ENCODE measurements at regions not wholly inside any gene's neighbourhood (a gene's known extent, or its start where the extent isn't known, plus 50 kb on each side); places are given as distances from the start of the nearest gene placed in this dataset.

GRCh38 chr3:88984256-88984655, 123.2 kb upstream of the EPHA3 start:
- H3K4me2 ChIP-seq (ENCODE audit: low read length) = no peak overlapping the region
- H2AFZ ChIP-seq (ENCODE audit: low read length) = no peak overlapping the region

GRCh38 chr3:88984832-88985231, 122.6 kb upstream of the EPHA3 start:
- Histone ChIP-seq H2AFZ (ENCODE audit: low read length) (no peak overlapping the region), H3K4me1 (ENCODE audit: insufficient read depth, low read length) (no peaks in the 10 kb centered on the region), H3K9me3 (ENCODE audit: low read length) (no peaks in the 10 kb centered on the region), H3K27me3 (ENCODE audit: low read length) (no peaks in the 10 kb centered on the region), H3F3A (ENCODE audit: low read length, unreplicated experiment) (no peaks in the 10 kb centered on the region), H3K36me3 (ENCODE audit: low read depth, low read length) (no peaks in the 10 kb centered on the region), H3K9me2 (replicated peaks; ENCODE audit: low read length) (no peaks in the 10 kb centered on the region), H3K79me2 (ENCODE audit: low read length) (no peaks in the 10 kb centered on the region), H3K9ac (ENCODE audit: low read length) (no peak overlapping the region), H3K4me3 (ENCODE audit: low read length) (no peak overlapping the region), H4K20me1 (ENCODE audit: low read length) (no peaks in the 10 kb centered on the region), H3K4me2 (ENCODE audit: low read length) (no peak overlapping the region), H3K27ac (ENCODE audit: low read length) (no peak overlapping the region)
- TF ChIP-seq EZH2phosphoT487 (IDR thresholded peaks at IDR 0.05; ENCODE audit: borderline replicate concordance, low read length) = no peak
- TF ChIP-seq EZH2 (IDR thresholded peaks at IDR 0.05; ENCODE audit: low read length, unreplicated experiment) = no peak
- no peak for TF ChIP-seq CTCF (conservative IDR thresholded peaks at IDR 0.05; ENCODE audit: low read depth, low read length)
- intact Hi-C loops (cut with micrococcal nuclease) = loop anchor here (10.0 kb wide), 1 partner anchor 1200 kb away; no protein-coding TSS in a partner anchor
- no peak for DNase-seq
- ChIA-PET POLR2A (ENCODE audit: unreplicated experiment) (no interaction called here), CTCF (no interaction called here)
- ATAC-seq = no peak
- BruUV-seq (replicated peaks) = no TSS peak

More at GRCh38 chr3:88984256-88984655, 123.2 kb upstream of the EPHA3 start:
- no peaks in the 10 kb centered on the region for H3K36me3 ChIP-seq (ENCODE audit: low read depth, low read length)
- intact Hi-C loops (cut with micrococcal nuclease) = loop anchor here (10.0 kb wide), 1 partner anchor 1201 kb away; no protein-coding TSS in a partner anchor
- H3K4me3 ChIP-seq (ENCODE audit: low read length) = no peak overlapping the region
- no TSS peak for BruUV-seq (replicated peaks)
- H3F3A ChIP-seq (ENCODE audit: low read length, unreplicated experiment) = no peaks in the 10 kb centered on the region
- H3K9me2 ChIP-seq (replicated peaks; ENCODE audit: low read length) = no peaks in the 10 kb centered on the region
- ChIA-PET CTCF (no interaction called here), POLR2A (ENCODE audit: unreplicated experiment) (no interaction called here)
- TF ChIP-seq CTCF (conservative IDR thresholded peaks at IDR 0.05; ENCODE audit: low read depth, low read length) (no peak), EZH2 (IDR thresholded peaks at IDR 0.05; ENCODE audit: low read length, unreplicated experiment) (no peak), EZH2phosphoT487 (IDR thresholded peaks at IDR 0.05; ENCODE audit: borderline replicate concordance, low read length) (no peak)
- H3K27me3 ChIP-seq (ENCODE audit: low read length) = no peaks in the 10 kb centered on the region
- H4K20me1 ChIP-seq (ENCODE audit: low read length) = no peaks in the 10 kb centered on the region
- no peaks in the 10 kb centered on the region for H3K4me1 ChIP-seq (ENCODE audit: insufficient read depth, low read length)
- no peaks in the 10 kb centered on the region for H3K79me2 ChIP-seq (ENCODE audit: low read length)
- ATAC-seq (no peak), DNase-seq (no peak)
- no peak overlapping the region for H3K9ac ChIP-seq (ENCODE audit: low read length)
- H3K27ac ChIP-seq (ENCODE audit: low read length) = no peak overlapping the region
- H3K9me3 ChIP-seq (ENCODE audit: low read length) = no peaks in the 10 kb centered on the region

- H3K9ac ChIP-seq (ENCODE audit: low read length) = no peak overlapping the region
These were observed 121.9 kb upstream of the EPHA3 start for GRCh38 chr3:88985491-88985890.

More at GRCh38 chr3:88985491-88985890, 121.9 kb upstream of the EPHA3 start:
- H3K36me3 ChIP-seq (ENCODE audit: low read depth, low read length) = no peaks in the 10 kb centered on the region
- ATAC-seq (no peak), DNase-seq (no peak)
- BruUV-seq (replicated peaks) = no TSS peak
- H4K20me1 ChIP-seq (ENCODE audit: low read length) = no peaks in the 10 kb centered on the region
- H3K27ac ChIP-seq (ENCODE audit: low read length) = no peak overlapping the region
- H3K4me3 ChIP-seq (ENCODE audit: low read length) = no peak overlapping the region
- H3F3A ChIP-seq (ENCODE audit: low read length, unreplicated experiment) = no peaks in the 10 kb centered on the region
- H2AFZ ChIP-seq (ENCODE audit: low read length) = no peak overlapping the region
- CTCF ChIA-PET = no interaction called here
- no peaks in the 10 kb centered on the region for H3K9me2 ChIP-seq (replicated peaks; ENCODE audit: low read length)
- POLR2A ChIA-PET (ENCODE audit: unreplicated experiment) = no interaction called here
- H3K27me3 ChIP-seq (ENCODE audit: low read length) = no peaks in the 10 kb centered on the region
- intact Hi-C loops (cut with micrococcal nuclease) = loop anchor here (10.0 kb wide), 1 partner anchor 1199 kb away; no protein-coding TSS in a partner anchor
- no peak for TF ChIP-seq EZH2 (IDR thresholded peaks at IDR 0.05; ENCODE audit: low read length, unreplicated experiment)
- TF ChIP-seq CTCF (conservative IDR thresholded peaks at IDR 0.05; ENCODE audit: low read depth, low read length) = no peak
- TF ChIP-seq EZH2phosphoT487 (IDR thresholded peaks at IDR 0.05; ENCODE audit: borderline replicate concordance, low read length) = no peak
- no peaks in the 10 kb centered on the region for H3K4me1 ChIP-seq (ENCODE audit: insufficient read depth, low read length)
- H3K79me2 ChIP-seq (ENCODE audit: low read length) = no peaks in the 10 kb centered on the region
- H3K4me2 ChIP-seq (ENCODE audit: low read length) = no peak overlapping the region
- H3K9me3 ChIP-seq (ENCODE audit: low read length) = no peaks in the 10 kb centered on the region

All from PC-3 (cell line).